ENCODE measurements at regions not wholly inside any gene's neighbourhood (a gene's known extent, or its start where the extent isn't known, plus 50 kb on each side); places are given as distances from the start of the nearest gene placed in this dataset.

GRCh38 chr12:97778111-97778510, 315.5 kb downstream of the RMST start:
- FAIRE-seq (no peak), DNase-seq (ENCODE audit: insufficient read length, low spot score) (no peak)
- TF ChIP-seq CTCF (IDR thresholded peaks at IDR 0.05; ENCODE audit: insufficient read depth, missing control alignments): no peak

- no peak for FAIRE-seq
- TF ChIP-seq CTCF (IDR thresholded peaks at IDR 0.05; ENCODE audit: insufficient read depth, missing control alignments): no peak
- no peak for DNase-seq (ENCODE audit: insufficient read length, low spot score)
Measured at GRCh38 chr12:97781342-97781741, 318.7 kb downstream of the RMST start.

- no peak for FAIRE-seq
- no peak for DNase-seq (ENCODE audit: insufficient read length, low spot score)
- TF ChIP-seq CTCF (IDR thresholded peaks at IDR 0.05; ENCODE audit: insufficient read depth, missing control alignments): no peak
Measured at GRCh38 chr12:97784904-97785303, 322.3 kb downstream of the RMST start.

GRCh38 chr12:97790281-97790680, 327.7 kb downstream of the RMST start:
- no peak for DNase-seq (ENCODE audit: insufficient read length, low spot score)
- FAIRE-seq: no peak

GRCh38 chr12:97797473-97797872, 334.9 kb downstream of the RMST start:
- no peak for DNase-seq (ENCODE audit: insufficient read length, low spot score)
- FAIRE-seq: no peak

More at GRCh38 chr12:97790281-97790680, 327.7 kb downstream of the RMST start:
- TF ChIP-seq CTCF (IDR thresholded peaks at IDR 0.05; ENCODE audit: insufficient read depth, missing control alignments): no peak

GRCh38 chr12:97800561-97800960, 338.0 kb downstream of the RMST start:
- no peak for DNase-seq (ENCODE audit: insufficient read length, low spot score)
- FAIRE-seq: no peak
- TF ChIP-seq CTCF (IDR thresholded peaks at IDR 0.05; ENCODE audit: insufficient read depth, missing control alignments): no peak

More at GRCh38 chr12:97797473-97797872, 334.9 kb downstream of the RMST start:
- no peak for TF ChIP-seq CTCF (IDR thresholded peaks at IDR 0.05; ENCODE audit: insufficient read depth, missing control alignments)

GRCh38 chr12:97801471-97802059, 339.0 kb downstream of the RMST start:
- DNase-seq (ENCODE audit: insufficient read length, low spot score): no peak
- TF ChIP-seq CTCF (IDR thresholded peaks at IDR 0.05; ENCODE audit: insufficient read depth, missing control alignments): no peak
- FAIRE-seq: no peak
